ENCODE measurements at regions not wholly inside any gene's neighbourhood (a gene's known extent, or its start where the extent isn't known, plus 50 kb on each side); places are given as distances from the start of the nearest gene placed in this dataset.

DNA sequence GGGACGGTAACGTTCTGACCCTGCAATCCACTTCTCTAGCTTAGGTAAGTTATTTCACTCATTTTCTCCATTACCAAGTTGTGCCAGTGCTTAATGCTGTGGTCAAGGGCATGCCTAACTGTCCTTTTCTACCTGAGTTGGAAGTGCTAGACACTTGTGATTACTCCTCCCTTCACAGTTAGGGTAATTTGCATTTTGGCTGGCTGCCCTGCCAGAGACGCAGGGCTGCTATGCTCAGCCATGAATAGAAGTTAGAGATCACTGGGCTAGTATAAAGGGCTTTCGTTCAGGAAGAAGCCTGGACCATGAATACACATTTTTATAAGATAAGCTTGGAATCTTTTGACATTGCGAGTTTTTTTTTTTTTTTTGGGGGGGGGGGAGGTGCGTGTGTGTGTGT is 633.2 kb upstream of the NEGR1 start:
- no peak for DNase-seq

DNA sequence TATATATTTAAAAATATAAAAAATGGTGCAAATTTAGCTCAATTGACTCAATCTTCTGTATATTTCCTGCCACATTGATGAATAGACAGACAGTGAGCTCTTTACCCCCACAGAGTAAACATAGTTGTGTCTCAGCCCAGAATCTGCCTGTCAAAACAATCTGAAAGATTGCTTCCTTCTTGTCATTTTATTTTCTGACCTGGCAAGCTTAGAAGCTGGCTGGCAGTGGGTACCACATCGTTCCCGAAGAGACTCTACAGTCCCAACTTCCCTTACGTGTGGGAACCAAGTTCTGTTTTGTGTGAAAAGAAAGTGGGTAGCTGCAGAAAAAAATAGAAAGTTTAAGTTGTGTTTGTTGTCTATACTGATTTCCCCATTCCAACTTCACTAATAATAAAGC is 629.3 kb upstream of the NEGR1 start:
- no peak for DNase-seq

DNA sequence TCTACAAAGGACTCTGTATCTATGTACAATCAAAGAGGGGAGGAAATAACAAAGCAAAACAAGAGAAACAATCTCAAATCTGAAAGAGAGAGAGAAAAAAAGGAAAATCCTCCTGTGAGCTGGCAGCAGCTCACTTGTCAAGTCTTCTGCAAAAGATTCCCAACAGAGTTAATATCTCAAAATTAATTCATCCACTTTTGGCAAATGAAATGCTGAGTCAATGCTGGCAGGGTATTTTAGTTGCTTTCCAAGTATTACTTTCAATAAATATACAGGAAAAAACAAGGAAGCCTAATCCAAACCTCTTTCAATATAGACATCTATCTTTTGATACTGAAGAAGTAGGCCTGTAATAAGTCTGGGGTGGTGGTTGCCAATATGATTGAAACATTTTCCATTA is 613.9 kb upstream of the NEGR1 start:
- DNase-seq, result no peak

DNA sequence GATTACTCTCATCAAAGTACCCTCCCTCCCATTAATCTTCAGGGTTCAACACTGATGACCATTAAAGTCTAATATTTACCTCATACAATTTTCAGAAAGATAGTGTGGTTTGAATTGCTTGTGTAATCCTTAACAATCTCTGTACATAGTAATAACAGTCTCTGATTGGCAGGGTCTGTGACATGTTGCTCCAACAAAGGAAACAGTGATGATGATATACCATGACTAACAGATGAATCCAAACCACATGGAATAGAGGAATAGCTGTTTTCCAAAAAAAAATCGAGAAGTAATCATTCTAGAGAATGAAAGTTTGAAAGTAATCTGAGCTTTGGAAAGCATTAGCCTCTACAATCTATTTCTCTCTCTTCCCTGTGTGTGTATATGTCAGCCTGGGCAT is 610.1 kb upstream of the NEGR1 start:
- no peak for DNase-seq

DNA sequence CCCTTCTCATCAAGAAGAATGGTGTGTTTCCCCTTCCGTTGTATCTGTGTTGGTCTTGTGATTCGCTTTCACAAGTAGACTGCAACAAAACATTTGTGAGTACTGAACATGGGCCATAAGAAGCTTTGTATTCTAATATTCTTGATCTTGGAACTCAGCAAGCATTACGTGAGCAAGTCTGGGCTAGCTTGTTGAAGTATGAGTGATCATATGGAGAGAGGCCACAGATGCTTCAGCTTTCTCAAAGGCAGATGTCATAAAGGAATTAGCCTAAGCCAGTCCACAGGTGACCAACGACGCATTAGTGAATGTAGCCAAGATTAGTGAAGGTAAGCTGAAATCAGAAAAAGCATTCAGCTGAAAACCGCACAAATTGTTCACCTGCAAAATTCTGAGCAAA is 609.6 kb upstream of the NEGR1 start:
- no peak for DNase-seq

DNA sequence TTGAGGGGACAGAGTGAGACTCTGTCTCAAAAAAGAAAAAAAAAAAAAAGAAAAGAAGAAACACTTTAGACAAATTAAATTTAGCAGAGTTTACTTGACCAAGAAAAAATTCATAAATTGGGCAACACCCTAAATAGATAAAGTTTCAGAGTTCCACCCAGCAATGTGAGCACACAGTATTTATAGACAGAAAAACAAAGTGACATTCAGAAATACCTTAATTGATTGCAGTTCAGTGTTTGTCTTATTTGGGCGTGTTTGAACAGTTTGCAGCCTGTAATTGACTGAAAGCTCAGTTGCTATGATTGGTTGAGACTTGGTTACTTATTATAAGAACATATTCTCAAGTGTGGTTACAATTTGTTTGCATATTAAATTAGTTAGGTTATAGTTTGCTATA is 603.5 kb upstream of the NEGR1 start:
- DNase-seq, result no peak

DNA sequence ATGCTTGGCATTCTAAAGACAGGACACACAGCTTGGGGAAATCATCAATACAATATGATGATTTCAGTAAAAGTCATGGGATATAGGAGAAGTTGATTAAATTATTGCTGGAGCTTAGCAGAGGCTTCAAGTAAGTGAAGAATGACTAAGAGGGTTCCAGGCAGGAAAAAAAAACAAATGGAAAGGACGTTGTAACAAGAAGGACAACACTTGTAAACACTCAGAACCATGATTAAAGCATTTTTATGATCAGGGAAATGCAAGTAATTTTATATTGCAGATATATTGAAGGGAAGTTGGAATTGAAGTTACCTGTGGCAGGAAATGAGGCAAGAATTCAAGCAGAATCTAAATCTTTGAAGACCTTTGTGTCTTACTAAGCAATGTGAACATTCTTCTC is 602.7 kb upstream of the NEGR1 start:
- no peak for DNase-seq

DNA sequence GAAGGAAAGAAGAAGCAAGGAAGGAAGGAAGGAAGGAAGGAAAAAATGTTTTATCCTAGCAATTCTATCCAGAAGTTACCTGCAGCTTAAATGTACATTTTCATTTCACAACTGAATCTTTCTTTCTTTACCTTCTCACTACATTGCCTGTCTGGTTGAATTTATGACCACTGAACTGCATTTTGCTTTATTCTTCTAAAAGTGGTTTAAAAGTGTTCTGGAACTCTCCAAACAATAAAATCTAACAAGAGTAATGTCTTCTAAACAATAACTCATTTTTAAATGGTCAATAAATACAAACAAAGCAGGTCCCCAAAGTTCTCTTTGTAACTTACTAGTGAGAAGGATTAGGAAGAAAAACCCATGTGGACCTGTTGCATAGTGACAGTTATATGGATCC is 587.5 kb upstream of the NEGR1 start:
- DNase-seq, result no peak

DNA sequence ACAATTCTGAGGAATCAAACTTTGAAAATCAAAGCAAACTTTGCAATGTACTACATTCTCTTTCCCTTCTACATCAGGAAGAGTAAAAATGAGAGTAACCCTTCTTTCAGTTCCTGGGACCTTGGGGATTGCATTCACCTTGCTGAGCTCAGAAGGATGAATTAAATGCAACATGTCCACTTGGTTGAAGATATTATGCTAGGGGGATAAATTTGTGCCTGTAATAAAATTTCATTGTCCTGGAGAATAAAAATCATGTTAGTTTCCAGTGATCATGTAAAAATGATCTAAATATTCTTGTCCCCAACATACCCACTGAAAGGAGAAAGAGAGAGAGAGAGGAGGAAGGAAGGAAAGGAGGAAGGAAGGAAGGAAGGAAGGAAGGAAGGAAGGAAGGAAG is 587.1 kb upstream of the NEGR1 start:
- no peak for DNase-seq

DNA sequence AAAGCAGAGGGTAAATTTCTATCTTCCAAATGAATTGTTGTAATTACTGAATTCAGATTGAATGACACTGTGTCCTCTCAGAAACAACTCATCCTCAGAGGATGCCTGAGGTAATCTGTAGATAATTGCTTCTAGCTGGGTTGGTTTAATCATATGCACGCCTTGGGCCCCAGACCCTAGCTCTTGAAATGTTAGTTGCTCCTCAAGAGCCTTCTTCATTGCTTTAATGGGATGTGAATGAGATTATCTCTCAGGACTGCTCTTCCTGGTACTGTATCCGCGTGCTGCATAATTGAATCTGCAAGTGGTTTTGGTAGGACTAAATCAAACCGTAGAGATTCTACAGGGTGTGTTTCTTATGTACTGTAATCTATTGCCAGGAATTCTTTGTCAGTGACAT is 569.3 kb upstream of the NEGR1 start:
- DNase-seq, result no peak

DNA sequence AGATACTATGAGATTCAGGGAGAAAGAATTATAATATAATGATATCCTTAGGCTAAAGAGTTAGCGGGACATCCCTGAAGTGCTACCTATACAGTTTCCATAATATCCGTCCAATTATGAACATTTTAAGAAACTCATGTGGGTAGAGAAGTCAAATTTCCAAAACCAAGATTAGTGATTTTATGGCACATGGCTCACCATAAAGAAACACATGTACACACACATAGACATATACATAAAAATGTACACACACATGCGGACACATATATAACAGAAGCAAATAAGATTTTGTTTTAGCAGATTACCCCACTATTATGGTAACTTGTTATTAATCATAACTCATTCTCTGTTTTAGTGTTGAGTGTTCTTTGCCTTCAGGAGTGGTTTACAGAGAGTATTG is 566.7 kb upstream of the NEGR1 start:
- DNase-seq, result no peak

DNA sequence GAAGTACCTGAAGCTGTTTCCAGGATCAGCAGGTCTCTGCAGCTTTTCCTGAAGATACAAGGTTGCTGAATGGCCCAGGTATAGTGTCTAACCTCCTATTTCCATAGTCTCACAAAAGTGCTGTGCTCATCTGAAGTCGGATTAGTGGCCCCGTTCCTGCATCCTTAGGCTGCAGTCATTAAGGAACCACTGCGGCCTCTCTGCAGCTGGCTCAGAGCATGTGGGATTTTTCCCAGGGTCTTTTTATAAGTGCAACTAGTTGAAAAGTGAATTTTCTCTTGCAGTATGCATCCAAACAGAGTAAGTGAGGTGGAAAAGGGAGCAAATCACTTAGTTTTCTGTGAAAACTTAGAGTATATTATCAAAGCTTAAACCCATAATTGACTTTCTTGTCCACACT is 565.3 kb upstream of the NEGR1 start:
- DNase-seq, result no peak

DNA sequence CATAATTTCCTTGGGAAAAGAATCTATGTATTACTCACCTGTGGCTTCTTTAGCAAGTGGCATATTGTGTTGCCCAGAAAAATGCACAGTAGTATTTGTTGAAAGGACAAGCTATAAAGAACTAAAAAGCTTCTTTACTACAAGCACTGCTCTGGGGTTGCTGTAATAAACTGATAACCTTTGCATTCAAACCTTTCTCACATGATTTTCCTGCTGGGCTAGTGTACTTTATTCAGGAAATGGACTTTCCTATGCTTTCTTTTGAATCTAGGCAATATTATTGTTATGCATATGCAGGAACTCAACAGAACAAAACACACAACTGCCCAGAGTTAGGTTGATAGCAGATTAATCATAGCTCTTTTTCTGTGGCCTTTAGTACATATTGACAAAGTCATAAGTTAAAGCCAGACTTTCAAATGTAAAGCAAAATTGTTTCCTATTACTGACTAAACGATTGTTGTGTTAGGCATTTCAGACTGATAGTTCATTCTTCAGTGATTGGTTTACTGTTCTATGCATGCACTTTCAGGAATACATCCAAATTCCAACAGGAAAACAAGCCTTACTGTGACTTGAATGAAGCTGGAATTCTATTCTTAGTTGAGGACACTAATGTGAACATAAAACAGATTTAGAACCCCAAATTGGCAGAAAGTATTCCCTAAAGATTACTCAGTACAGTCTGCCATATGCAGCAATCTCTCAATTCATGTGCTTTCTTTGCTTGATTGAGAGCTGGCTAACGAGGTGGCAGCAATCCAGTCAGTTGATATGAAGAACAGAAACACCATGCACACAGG is 564.3 kb upstream of the NEGR1 start:
- no peak for DNase-seq

DNA sequence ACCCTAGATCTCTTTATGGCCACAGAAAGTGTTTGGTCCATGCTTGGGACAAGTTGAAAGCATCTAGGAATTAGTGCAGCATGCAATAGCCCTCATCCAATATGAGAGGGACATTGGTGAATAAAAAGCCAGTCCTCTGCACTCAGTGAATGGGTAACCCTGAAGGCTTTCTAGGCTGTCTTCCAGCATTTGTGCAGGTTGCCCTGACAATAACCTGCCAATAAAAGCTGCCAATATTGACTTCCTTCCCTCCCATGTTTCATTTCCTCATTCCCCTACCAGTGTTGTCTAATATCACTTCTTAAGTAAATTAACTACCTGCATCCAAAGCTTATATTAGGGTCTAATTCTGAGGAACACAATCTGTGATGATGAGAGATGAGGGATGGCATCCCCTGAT is 563.6 kb upstream of the NEGR1 start:
- no peak for DNase-seq

DNA sequence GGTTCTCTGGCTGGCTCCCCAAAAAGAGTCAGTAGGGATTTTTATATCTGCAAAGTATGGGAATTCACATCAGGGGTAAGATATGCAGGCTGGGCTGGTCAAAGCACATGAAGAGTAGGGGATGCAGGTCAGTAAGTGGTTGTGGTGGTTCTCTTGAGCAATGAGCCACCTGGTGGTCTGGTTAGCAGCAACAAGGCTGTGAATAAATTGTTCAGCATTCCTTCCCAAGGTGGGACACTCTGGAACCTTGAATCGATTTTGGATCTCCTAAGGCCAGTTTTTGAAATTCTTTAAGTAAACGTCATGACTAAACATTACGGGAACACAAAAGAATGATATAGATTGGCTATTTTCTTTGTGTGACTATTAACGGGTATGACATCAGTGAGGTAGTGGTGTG is 563.0 kb upstream of the NEGR1 start:
- no peak for DNase-seq

DNA sequence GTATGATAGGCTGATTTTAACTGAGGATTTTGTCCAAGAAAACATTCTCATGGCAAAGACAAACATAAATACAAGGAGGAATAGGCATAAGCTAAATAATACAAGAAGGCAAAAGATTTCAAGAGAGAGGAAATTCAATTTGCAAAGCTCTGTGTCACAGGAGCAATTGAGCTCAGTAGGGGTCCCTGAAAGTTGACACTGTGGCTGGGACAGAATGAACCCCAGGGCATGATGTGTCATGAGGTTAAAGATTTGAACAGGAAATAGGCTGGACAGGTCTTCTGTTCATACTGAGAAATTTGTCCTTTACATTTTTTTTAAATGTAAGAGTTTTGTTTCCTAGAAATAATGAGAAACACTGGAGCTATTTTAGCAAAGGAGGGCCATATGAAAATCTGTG is 555.4 kb upstream of the NEGR1 start:
- DNase-seq, result no peak

DNA sequence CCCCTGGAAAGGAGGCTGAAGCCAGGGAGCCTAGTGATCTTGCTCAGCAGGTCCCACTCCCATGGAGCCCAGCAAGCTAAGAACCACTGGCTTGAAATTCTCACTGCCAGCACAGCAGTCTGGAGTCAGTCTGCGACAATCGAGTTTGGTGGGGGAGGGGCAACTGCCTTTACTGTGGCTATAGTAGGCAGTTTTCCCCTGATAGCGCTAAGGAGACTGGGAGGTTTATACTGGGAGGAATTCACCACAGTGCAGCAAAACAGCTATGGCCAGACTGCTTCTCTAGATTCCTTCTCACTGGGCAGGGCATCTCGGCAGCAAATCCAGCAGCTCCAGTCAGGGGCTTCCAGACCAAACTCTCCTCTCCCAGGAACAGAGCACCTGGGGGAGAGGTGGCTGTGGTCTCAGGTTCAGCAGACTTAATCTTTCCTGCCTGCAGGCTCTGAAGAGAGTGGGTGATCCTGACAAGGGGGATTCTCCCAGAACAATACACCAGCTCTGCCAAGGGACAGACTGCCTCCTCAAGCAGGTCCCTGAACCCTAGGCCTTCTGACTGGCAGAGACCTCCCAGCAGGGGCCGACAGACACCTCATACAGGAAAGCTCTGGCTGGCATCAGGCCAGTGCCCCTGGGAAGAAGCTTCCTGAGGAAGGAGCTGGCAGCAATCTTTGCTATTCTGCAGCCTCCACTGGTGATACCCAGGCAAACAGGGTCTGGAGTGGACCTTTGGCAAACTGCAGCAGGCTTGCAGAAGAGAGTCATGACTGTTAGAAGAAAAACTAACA is 548.5 kb upstream of the NEGR1 start:
- DNase-seq, result no peak

DNA sequence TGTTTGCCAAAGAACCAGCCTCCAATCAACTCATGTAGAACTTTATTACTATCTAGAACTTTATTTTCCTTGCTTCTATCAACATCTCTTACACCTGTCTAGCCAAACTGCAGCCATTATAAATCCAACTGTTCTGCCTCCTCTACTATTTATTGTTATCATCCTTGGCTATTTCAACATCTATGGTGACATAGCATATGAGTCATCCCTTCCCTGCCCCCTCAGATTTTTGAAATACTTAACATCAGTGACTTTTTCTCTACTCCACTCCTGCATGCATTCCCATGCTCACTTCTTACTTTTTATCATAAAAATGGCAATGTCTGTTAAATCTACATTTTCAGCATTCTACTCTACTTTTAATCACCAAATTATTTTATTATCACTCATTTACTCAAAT is 544.9 kb upstream of the NEGR1 start:
- DNase-seq, result no peak

DNA sequence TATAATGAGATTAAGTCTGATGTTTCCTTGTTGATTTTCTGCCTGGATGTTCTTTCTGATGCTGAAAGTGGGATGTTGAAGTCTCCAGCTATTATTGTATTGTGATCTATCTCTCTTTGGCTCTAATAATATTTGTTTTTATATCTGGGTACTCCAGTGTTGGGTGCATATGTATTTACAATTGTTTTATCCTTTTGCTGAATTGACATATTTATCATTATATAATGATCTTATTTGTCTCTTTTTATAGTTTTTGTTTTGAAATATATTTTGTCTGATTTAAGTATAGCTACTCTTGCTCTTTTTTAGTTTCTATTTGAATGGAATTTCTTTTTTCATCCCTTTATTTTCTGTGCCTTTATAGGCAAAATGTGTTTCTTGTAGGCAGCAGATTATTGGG is 522.2 kb upstream of the NEGR1 start:
- DNase-seq, result no peak

DNA sequence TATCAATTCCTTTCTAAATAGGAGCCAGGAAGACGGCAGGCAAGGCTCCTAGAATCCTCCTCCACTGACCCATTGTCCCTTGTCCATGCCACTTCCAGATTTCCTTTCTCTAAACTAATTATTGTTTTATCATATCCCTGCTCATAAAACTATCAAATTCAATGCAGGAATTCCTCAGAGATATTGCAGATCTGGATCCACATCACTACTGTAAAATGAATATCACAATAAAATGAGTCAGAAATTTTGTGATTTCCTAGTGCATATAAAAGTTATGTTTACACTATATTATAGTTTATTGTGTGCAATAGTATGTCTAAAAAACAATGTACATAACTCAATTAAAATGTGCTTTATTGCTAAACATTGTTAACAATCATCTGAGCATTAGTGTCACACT is 498.7 kb upstream of the NEGR1 start:
- no peak for DNase-seq

DNA sequence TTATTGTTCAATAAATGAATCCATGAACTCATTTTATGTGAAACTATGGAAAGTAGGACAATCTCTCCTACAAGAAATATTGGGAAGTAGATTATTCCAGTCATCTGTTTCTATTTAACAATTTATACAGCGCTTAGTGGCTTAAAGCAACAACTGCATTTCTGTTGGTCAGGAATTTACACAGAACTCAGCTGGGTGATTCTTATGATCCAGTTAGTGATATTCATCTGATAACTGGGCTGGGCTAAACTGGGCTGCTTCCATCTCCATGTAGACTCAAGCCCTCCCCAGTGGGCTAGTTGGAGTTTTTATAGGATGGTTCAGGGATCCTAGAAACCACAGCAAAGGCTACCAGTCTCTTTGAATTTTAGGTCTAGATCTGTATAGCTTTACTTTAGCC is 497.9 kb upstream of the NEGR1 start:
- DNase-seq, result no peak

DNA sequence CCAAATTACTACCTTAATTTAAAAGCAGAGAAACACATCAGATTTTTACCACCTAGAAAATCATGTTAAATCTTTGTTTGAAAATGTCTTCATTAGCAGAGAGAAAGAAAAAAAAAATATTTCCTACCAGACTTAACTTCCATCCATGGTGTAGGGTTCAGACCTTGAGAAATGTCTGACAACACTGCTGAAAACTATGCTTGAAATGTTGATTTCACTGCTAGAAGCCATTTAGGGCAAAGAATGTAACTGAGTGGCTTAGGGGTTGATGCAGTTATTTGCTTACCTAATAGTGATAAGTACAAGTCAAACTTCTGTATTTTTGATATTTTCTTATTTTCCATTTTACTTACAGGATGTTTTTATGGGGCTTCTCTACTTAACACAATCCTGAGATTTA is 495.6 kb upstream of the NEGR1 start:
- no peak for DNase-seq

DNA sequence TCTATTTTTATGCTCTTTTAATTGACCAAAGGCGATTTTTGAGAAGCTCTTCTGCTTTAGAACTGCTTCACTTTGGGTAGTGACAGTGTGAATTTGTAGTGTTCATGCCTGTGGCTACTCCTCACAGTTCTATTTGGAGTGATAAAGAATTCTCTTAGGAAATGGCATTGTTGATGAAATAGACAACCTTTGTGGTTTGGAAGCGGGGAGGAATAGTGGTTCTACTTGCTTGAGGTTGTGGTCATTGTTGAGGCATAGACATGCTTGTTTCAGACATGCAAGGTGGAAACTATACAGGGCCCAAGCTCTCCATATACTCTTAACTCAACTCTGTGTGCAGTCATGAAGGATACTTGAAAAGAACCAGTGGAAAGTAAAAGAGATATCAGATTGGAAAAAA is 481.1 kb upstream of the NEGR1 start:
- DNase-seq, result no peak

DNA sequence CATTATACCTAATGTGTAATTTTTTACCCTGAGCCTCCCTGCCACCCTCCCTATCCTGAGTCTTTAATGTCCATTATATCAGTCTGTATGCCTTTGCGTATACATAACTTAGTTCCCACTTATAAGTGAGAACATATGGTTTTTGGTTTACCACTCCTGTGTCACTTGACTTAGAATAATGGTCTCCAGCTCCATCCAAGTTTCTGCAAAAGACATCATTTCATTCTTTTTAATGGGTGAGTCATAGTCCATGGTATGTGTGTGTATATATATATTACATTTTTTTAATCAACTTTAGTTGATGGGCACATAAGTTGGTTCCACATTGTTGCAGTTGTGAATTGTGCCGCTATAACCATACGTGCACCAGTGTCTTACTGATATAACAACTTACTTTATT is 477.1 kb upstream of the NEGR1 start:
- no peak for DNase-seq

DNA sequence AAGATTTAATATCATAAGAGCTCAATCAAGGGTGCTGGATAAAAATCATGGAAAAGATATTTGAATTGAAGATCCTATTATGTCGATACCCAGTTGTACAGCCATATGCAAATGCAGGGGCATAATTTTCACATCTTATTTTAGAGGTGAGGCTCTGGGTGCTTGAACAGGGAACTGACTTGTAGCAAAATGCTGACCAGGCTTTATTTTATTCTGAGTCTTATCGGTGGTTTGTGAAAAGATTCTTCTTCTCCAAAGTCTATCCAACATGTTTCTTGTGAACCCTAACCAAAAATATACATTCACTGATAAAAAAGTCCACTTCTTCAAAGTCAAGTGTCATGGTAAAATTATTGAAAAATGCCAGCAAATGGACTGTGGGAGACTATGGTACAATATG is 475.5 kb upstream of the NEGR1 start:
- no peak for DNase-seq
